ENCODE measurements at regions not wholly inside any gene's neighbourhood (a gene's known extent, or its start where the extent isn't known, plus 50 kb on each side); places are given as distances from the start of the nearest gene placed in this dataset.
"Not testable (repeated sequence)": the region's sequence is repeated elsewhere in the genome, so short reads cannot be mapped to it uniquely, and the experiment has no call there.

DNA sequence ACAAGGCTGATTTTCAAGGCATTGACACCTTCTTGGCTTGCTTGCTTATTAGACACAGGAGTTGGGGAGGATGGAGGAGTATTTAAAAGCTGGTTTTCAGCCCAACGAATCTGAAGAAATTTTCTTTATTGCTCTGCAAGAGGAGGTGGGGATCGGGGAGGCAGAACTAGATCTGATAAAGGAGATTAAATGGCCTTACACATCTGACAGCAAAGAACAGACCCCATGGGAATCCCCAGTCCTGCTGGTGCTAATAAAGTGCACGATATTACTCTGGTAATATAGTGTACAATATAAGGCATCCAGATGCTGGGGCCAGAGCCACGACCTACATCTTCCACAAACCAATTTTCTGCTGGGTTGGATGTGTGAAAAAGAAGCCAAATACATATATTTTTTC lies 323.0 kb downstream of the OMA1 start:
- intact Hi-C loops (cut with DNase I): no loop called here
- no peak for DNase-seq (ENCODE audit: low spot score)

DNA sequence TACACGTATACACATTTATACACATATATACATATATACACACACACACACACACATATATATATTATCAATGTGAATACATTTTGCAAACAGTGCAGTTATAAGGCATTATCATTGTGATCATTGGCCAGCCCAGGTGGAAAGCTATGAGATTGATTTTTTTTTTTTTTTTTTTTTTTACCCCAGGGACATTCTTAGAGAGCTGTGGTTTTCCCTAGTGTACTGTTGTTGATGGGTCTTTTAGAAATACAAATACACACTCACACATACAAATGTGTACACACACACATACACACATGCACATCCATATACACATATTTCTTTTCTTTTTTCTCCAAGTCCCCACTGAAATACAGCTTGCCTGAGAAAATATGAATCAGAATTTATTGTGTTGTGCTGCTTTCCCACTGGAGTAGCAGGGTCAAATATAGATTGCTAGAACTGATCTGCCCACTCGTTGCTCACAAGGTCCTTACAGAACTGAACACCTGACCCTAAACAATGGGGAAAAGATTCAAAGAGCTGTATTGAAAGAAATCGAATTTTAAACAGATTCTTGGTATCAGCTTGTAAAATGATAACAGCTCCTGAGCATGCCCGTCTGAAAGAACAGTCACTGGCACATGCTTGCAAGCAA lies 325.6 kb downstream of the OMA1 start:
- intact Hi-C loops (cut with DNase I): no loop called here
- DNase-seq (ENCODE audit: low spot score): no peak

GRCh38 chr1:58216169-58216568 lies 330.4 kb downstream of the OMA1 start:
- intact Hi-C loops (cut with DNase I); DNase-seq (ENCODE audit: low spot score): not testable (repeated sequence)

DNA sequence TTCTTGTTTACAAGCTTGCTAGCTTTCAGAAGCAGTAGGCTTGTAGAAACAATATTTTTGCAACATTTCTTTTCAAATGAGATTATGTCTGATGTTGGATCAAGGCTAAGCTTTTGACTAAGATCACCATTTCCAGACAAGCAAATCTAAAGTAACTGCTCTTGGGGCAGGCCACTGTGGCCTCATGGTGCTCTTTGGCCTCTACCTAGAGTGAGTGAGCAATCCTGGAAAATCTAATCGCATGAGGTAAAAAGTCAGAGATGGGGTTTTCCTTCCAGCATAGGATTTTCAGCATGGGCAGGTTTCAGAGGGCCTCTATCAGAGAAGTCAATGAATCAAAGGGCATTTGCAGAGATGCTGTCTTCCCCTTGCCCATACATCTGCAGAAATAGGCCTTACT lies 331.9 kb downstream of the OMA1 start:
- DNase-seq (ENCODE audit: low spot score): no peak
- intact Hi-C loops (cut with DNase I): no loop called here

- intact Hi-C loops (cut with DNase I): no loop called here
- DNase-seq (ENCODE audit: low spot score): no peak
These were observed 334.7 kb downstream of the OMA1 start for GRCh38 chr1:58211869-58212268.

- intact Hi-C loops (cut with DNase I): no loop called here
- DNase-seq (ENCODE audit: low spot score): no peak
These were observed 337.0 kb downstream of the OMA1 start for GRCh38 chr1:58209575-58209974.

- intact Hi-C loops (cut with DNase I): no loop called here
These were observed 339.8 kb downstream of the OMA1 start for GRCh38 chr1:58206749-58207148.

GRCh38 chr1:58204284-58204683 lies 342.2 kb downstream of the OMA1 start:
- DNase-seq (ENCODE audit: low spot score): no peak
- intact Hi-C loops (cut with DNase I): no loop called here

More at GRCh38 chr1:58206749-58207148, 339.8 kb downstream of the OMA1 start:
- DNase-seq (ENCODE audit: low spot score): no peak

- intact Hi-C loops (cut with DNase I): no loop called here
- DNase-seq (ENCODE audit: low spot score): no peak
These were observed 344.9 kb downstream of the OMA1 start for GRCh38 chr1:58201492-58202106.

- intact Hi-C loops (cut with DNase I): no loop called here
- no peak for DNase-seq (ENCODE audit: low spot score)
These were observed 346.1 kb downstream of the OMA1 start for GRCh38 chr1:58200437-58200836.

DNA sequence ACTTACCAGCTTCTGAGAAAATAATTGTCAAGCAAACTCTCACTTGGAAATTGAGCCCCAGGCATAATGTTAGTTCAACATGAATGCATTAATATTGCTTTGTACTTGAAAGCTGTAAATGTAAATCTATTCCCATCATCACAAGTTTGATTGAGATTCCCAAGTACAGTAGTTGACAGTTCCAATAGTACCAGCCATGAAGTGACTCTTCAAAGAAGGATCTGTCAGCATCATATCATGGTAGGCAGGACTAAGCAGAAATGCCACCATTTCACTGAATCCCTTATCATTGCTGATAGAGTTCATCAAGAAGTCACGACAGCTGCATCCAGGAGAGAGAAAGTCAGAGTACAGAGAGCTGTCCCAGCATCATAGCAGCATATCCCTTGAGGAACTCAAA lies 348.7 kb downstream of the OMA1 start:
- intact Hi-C loops (cut with DNase I): no loop called here
- DNase-seq (ENCODE audit: low spot score): no peak

- no peak for DNase-seq (ENCODE audit: low spot score)
- intact Hi-C loops (cut with DNase I): no loop called here
These were observed 356.1 kb downstream of the OMA1 start for GRCh38 chr1:58190267-58190988.

DNA sequence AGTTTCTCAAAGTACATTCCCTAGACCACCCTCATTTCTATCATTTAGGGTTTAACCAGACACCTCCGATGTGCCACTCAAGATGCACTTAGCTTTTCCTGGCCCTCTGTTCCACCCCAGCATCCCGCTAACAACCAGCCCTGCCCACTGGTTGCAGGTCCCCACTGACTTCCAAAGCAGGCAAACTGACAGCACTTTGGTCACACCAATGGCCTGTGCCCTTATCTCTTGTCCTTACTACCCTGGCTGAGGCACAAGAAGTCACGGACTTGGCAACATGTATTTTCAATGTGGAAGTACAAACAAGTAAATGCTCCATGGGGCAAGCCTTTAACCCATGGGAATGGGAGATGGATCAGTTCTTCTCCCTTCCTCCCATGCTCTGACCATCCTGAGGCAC lies 357.1 kb downstream of the OMA1 start:
- intact Hi-C loops (cut with DNase I): no loop called here
- DNase-seq (ENCODE audit: low spot score): no peak

GRCh38 chr1:58183286-58183685 lies 363.2 kb downstream of the OMA1 start:
- intact Hi-C loops (cut with DNase I): no loop called here
- DNase-seq (ENCODE audit: low spot score): no peak

- DNase-seq (ENCODE audit: low spot score): no peak
- intact Hi-C loops (cut with DNase I): no loop called here
These were observed 366.0 kb downstream of the OMA1 start for GRCh38 chr1:58180537-58180936.

DNA sequence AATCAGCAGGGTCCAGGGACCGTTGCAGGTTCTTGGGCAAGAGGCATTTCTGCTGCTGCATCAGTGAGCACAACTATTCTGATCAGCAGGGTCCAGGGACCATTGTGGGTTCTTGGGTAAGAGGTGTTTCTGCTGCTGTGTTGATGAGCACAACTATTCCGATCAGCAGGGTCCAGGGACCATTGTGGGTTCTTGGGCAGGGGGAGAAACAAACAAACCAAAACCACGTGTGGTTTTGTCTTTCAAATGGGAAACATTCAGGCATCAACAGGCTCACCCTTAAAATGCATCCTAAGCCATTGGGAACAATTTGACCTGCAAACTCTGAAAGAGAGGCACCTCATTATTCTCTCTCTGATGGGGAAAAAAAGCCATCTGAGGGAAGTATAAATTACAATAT lies 377.4 kb downstream of the OMA1 start:
- intact Hi-C loops (cut with DNase I); DNase-seq (ENCODE audit: low spot score): not testable (repeated sequence)

DNA sequence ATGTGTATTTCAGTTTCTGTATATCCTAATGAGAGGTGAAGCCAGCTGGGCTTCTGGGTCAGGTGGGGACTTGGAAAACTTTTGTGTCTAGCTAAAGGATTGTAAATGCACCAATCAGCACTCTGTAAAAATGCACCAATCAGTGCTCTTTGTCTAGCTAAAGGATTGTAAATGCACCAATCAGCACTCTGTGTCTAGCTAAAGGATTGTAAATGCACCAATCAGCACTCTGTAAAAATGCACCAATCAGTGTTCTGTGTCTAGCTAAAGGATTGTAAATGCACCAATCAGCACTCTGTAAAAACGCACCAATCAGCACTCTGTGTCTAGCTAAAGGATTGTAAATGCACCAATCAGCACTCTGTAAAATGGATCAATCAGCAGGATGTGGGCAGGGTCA lies 379.4 kb downstream of the OMA1 start:
- intact Hi-C loops (cut with DNase I); DNase-seq (ENCODE audit: low spot score): not testable (repeated sequence)

DNA sequence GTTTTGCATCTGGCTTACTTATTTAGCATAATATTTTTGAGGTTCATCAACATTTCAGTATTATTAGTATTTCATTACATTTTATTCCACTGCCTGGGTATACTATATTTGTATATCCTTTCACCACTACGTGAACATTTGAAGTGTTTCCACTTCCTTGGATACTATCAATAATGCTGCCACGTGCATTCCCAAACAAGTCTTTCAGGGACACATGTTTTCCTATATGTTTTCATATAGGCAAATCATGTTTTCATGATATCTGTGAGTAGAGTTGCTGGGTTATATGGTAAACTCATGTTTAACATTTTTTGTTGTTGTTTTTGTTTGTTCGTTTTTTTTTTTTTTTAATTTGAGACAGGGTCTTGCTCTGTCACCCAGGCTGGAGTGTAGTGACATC lies 380.1 kb downstream of the OMA1 start:
- DNase-seq (ENCODE audit: low spot score): no peak
- intact Hi-C loops (cut with DNase I): no loop called here

DNA sequence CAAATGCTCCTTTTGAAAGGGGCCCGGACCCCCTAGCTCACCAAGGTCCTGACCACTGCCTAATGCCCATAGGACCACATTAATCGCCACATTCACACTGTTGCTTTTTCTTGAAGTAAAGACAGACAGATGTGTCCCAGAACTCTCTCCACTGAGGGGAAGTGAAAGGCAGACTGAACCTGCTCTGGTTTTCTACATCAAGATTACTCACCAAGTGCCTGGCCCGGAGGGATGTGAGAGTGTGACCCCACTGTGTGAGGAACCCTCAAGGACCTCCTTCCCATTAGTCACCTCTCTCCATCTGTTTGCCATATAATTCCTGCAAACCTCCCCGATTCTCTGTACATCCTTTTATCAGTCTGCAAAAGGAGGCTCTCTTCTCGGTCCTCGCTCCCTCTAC lies 381.5 kb downstream of the OMA1 start:
- DNase-seq (ENCODE audit: low spot score): no peak
- intact Hi-C loops (cut with DNase I): no loop called here

DNA sequence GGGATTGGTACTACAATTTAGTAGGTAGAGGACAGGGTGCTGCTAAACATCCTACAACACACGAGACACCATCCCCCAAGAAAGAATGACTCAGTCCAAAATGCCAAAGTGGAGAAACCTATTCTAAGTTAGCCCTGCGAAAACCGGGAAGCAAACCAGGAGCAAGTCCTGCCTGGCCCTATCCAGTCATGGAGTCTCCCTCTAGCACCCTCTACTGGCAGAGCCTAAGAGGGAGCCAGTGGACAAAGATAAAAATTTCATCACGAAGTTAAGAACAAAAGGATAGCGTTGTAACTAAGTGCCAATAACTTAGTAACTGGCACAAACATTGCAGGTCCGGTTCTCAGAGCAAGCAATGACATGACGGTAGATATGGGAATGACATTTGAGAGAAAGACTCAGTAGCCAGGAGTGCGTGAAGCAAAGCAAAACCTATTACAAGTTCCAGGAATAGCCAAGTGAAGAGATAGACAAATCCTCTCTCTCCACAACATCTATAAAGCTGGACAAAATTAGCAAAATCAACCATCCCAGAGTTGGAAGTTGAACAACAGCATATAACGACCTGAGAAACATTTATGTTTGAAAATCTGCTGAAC lies 383.5 kb downstream of the OMA1 start:
- intact Hi-C loops (cut with DNase I): no loop called here
- DNase-seq (ENCODE audit: low spot score): no peak
